Tibial nerve (tissue), 3 donors: ENCODE measurements at regions not wholly inside any gene's neighbourhood (a gene's known extent, or its start where the extent isn't known, plus 50 kb on each side); places are given as distances from the start of the nearest gene placed in this dataset.

Experiments used
- POLR2A ChIP-seq, 2 donors: fragments of 450-650 bp; IDR thresholded peaks; one replicate each; pipeline ENCODE4 v1.6.1; 2017; ENCODE audit warnings: antibody characterized with exemption in 2 of 2, mild to moderate bottlenecking in 2 of 2, moderate library complexity in 2 of 2
- TF ChIP-seq, protein P1 (sequence below), 5 experiments: fragments of 200-600 bp in 3 of 5; fragments of 450-650 bp in 2 of 5; sonication (generic) in 3 of 5; IDR thresholded peaks; one replicate each; pipeline ENCODE4 v1.5.1; 2016 to 2019; ENCODE audit warnings: antibody characterized with exemption in 5 of 5, mild to moderate bottlenecking in 3 of 5, moderate library complexity in 2 of 5

DNA sequence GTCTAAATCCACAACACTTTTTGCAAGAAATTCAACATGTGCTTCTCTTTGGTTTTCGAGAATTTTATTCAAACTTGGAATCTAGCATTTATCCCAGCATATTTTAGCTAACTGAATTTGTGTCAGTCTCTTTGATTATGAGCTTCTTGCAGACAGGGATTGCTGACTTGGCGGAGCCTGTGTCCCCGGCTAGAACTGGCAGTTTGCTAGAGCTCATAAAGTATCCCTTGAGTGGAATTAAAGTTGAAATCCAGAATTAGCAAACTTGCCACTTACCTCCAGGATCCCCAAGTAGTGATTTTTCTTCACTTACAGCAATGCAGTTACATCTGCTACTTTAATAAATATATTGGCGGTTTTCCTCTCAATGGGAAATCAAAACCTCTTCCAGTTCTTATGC is 306.9 kb downstream of the AACS start:
- TF ChIP-seq, protein P1, sequence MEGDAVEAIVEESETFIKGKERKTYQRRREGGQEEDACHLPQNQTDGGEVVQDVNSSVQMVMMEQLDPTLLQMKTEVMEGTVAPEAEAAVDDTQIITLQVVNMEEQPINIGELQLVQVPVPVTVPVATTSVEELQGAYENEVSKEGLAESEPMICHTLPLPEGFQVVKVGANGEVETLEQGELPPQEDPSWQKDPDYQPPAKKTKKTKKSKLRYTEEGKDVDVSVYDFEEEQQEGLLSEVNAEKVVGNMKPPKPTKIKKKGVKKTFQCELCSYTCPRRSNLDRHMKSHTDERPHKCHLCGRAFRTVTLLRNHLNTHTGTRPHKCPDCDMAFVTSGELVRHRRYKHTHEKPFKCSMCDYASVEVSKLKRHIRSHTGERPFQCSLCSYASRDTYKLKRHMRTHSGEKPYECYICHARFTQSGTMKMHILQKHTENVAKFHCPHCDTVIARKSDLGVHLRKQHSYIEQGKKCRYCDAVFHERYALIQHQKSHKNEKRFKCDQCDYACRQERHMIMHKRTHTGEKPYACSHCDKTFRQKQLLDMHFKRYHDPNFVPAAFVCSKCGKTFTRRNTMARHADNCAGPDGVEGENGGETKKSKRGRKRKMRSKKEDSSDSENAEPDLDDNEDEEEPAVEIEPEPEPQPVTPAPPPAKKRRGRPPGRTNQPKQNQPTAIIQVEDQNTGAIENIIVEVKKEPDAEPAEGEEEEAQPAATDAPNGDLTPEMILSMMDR (IDR thresholded peaks at IDR 0.05) = no peak
- no peak for TF ChIP-seq POLR2A (IDR thresholded peaks at IDR 0.05)
